Liver (tissue), 8 donors: ENCODE measurements at regions not wholly inside any gene's neighbourhood (a gene's known extent, or its start where the extent isn't known, plus 50 kb on each side); places are given as distances from the start of the nearest gene placed in this dataset.

Experiments used
- DNase-seq: peaks from one replicate; pipeline ENCODE4 v3.0.0-alpha.2; 2017; ENCODE audit warnings: low spot score
- H3K27ac ChIP-seq, 2 donors: one replicate each; pipeline ENCODE4 v1.7.0; 2013; ENCODE audit warnings: inconsistent platforms in 2 of 2, low read length in 2 of 2, control low read depth in 1 of 2, low read depth in 1 of 2, mild to moderate bottlenecking in 1 of 2
- H3K27me3 ChIP-seq, 4 donors: one replicate each; pipeline versions ENCODE4 v1.6.1 to v1.7.0; 2013; ENCODE audit warnings: low read length in 3 of 4, inconsistent platforms in 1 of 4, mild to moderate bottlenecking in 1 of 4, moderate library complexity in 1 of 4; ENCODE audit not compliant: control insufficient read depth in 4 of 4, insufficient read depth in 4 of 4
- H3K36me3 ChIP-seq, 4 donors: one replicate each; pipeline versions ENCODE4 v1.6.1 to v1.7.0; 2013; ENCODE audit warnings: low read length in 3 of 4, mild to moderate bottlenecking in 3 of 4, low read depth in 1 of 4, moderate library complexity in 1 of 4; ENCODE audit not compliant: control insufficient read depth in 4 of 4, insufficient read depth in 3 of 4
- H3K4me1 ChIP-seq, 4 donors: one replicate each; pipeline versions ENCODE4 v1.6.1 to v1.7.0; 2013; ENCODE audit warnings: low read length in 3 of 4, mild to moderate bottlenecking in 3 of 4, moderate library complexity in 1 of 4; ENCODE audit not compliant: control insufficient read depth in 4 of 4, insufficient read depth in 4 of 4
- H3K4me3 ChIP-seq, 3 donors: one replicate each; pipeline versions ENCODE4 v1.6.1 to v1.7.0; 2013; ENCODE audit warnings: low read length in 3 of 3, control low read depth in 1 of 3, low read depth in 1 of 3, mild to moderate bottlenecking in 1 of 3
- H3K9ac ChIP-seq, 2 donors: one replicate each; pipeline ENCODE4 v1.7.0; 2013; ENCODE audit warnings: low read length in 2 of 2, mild to moderate bottlenecking in 2 of 2, moderate library complexity in 2 of 2, control low read depth in 1 of 2, low read depth in 1 of 2
- H3K9me3 ChIP-seq, 4 donors: one replicate each; pipeline versions ENCODE4 v1.6.1 to v1.7.0; 2013; ENCODE audit warnings: low read length in 3 of 4; ENCODE audit not compliant: control insufficient read depth in 4 of 4
- EGR1 ChIP-seq, 2 donors: IDR thresholded peaks; 2 replicates each; pipeline ENCODE4 v1.6.1; 2016 to 2018; ENCODE audit warnings: antibody characterized with exemption in 2 of 2, low read depth in 2 of 2
- FOXA1 ChIP-seq: IDR thresholded peaks from 2 replicates; pipeline ENCODE4 v1.6.1; 2016; ENCODE audit warnings: antibody characterized with exemption
- GABPA ChIP-seq, 2 donors: IDR thresholded peaks in 1 of 2; conservative IDR thresholded peaks in 1 of 2; 2 replicates each; pipeline ENCODE4 v1.6.1; 2016; ENCODE audit warnings: antibody characterized with exemption in 2 of 2, mild to moderate bottlenecking in 1 of 2, moderate library complexity in 1 of 2
- HNF4A ChIP-seq, 2 donors: conservative IDR thresholded peaks; 2 replicates each; pipeline ENCODE4 v1.6.1; 2016; ENCODE audit warnings: antibody characterized with exemption in 2 of 2, mild to moderate bottlenecking in 2 of 2
- HNF4G ChIP-seq: IDR thresholded peaks from 2 replicates; pipeline ENCODE4 v1.6.1; 2016; ENCODE audit warnings: antibody characterized with exemption
- JUND ChIP-seq, 2 donors: IDR thresholded peaks; 2 replicates each; pipeline ENCODE4 v1.6.1; 2016; ENCODE audit warnings: antibody characterized with exemption in 2 of 2
- NR2F2 ChIP-seq: IDR thresholded peaks from 2 replicates; pipeline ENCODE4 v1.6.1; 2016; ENCODE audit warnings: antibody characterized with exemption
- RAD21 ChIP-seq, 2 donors: IDR thresholded peaks; 2 replicates each; pipeline ENCODE4 v1.6.1; 2016; ENCODE audit warnings: antibody characterized with exemption in 2 of 2, mild to moderate bottlenecking in 2 of 2
- RXRA ChIP-seq, 2 donors: IDR thresholded peaks; 2 replicates each; pipeline ENCODE4 v1.6.1; 2017 to 2018; ENCODE audit warnings: antibody characterized with exemption in 2 of 2, mild to moderate bottlenecking in 1 of 2
- SP1 ChIP-seq: IDR thresholded peaks from 2 replicates; pipeline ENCODE4 v1.6.1; 2018; ENCODE audit warnings: antibody characterized with exemption, mild to moderate bottlenecking
- TAF1 ChIP-seq: conservative IDR thresholded peaks from 2 replicates; pipeline ENCODE4 v1.6.1; 2016; ENCODE audit warnings: antibody characterized with exemption, mild to moderate bottlenecking
- WGBS: extraction: QIAGEN DNeasy Blood & Tissue Kit; methylation state at CpG from one replicate; pipeline ENCODE4 v1.1.7; 2013; 5-methylcytosine and 5-hydroxymethylcytosine counted together
- TF ChIP-seq, protein P1 (sequence below): IDR thresholded peaks from 2 replicates; pipeline ENCODE4 v1.6.1; 2016; ENCODE audit warnings: antibody characterized with exemption, mild to moderate bottlenecking
- TF ChIP-seq, protein P2 (sequence below): IDR thresholded peaks from 2 replicates; pipeline ENCODE4 v1.6.1; 2016; ENCODE audit warnings: antibody characterized with exemption
- TF ChIP-seq, protein P3 (sequence below): IDR thresholded peaks from 2 replicates; pipeline ENCODE4 v1.6.1; 2016; ENCODE audit warnings: antibody characterized with exemption
- TF ChIP-seq, protein P4 (sequence below): fragments of 150-350 bp; IDR thresholded peaks from 2 replicates; pipeline ENCODE4 v1.5.1; 2017; ENCODE audit warnings: improper control_type of control experiment, low read depth, low read length; ENCODE audit not compliant: missing input control
- TF ChIP-seq, protein P5 (sequence below): IDR thresholded peaks from 2 replicates; pipeline ENCODE4 v1.6.1; 2016; ENCODE audit warnings: antibody characterized with exemption
- donor health status: healthy.
- donor health status: healthy.
- donor health status: healthy.
- donor health status: healthy.
- donor health status: healthy.

DNA sequence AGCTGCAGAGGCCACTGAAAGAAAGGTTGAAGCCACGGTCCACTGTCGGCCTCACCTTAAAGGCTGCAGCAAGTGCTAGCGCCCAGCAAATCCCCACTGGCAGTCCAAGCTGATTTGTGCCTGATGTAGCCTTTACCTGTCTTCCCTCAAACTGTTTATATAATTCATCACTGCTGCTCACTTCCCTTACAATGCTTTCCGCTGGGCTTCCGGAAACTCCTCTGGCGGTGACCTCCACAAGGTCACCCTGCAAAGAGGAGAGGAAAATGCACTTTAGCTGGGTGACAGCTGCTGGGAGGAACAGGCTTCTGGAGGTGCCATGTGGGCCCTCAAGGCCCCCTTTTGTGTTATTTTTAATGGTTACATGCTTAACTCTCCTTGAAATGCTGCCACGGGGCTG, 126.2 kb downstream of the CMPK2 start:
- 83% methylated on average over 7 of the region's 7 CpGs for WGBS
- no peaks in the 10 kb centered on the region for H3K27me3 ChIP-seq
- no peak for DNase-seq
- no peaks in the 10 kb centered on the region for H3K4me1 ChIP-seq
- TF ChIP-seq RAD21 (IDR thresholded peaks at IDR 0.05) (no peak), TAF1 (no peak), RXRA (IDR thresholded peaks at IDR 0.05) (no peak), HNF4A (conservative IDR thresholded peaks at IDR 0.05) (no peak), FOXA1 (no peak), GABPA (IDR thresholded peaks at IDR 0.05 in 1 of 2, conservative IDR thresholded peaks at IDR 0.05 in 1 of 2) (no peak), HNF4G (no peak), SP1 (no peak), NR2F2 (no peak)
- TF ChIP-seq, protein P1, sequence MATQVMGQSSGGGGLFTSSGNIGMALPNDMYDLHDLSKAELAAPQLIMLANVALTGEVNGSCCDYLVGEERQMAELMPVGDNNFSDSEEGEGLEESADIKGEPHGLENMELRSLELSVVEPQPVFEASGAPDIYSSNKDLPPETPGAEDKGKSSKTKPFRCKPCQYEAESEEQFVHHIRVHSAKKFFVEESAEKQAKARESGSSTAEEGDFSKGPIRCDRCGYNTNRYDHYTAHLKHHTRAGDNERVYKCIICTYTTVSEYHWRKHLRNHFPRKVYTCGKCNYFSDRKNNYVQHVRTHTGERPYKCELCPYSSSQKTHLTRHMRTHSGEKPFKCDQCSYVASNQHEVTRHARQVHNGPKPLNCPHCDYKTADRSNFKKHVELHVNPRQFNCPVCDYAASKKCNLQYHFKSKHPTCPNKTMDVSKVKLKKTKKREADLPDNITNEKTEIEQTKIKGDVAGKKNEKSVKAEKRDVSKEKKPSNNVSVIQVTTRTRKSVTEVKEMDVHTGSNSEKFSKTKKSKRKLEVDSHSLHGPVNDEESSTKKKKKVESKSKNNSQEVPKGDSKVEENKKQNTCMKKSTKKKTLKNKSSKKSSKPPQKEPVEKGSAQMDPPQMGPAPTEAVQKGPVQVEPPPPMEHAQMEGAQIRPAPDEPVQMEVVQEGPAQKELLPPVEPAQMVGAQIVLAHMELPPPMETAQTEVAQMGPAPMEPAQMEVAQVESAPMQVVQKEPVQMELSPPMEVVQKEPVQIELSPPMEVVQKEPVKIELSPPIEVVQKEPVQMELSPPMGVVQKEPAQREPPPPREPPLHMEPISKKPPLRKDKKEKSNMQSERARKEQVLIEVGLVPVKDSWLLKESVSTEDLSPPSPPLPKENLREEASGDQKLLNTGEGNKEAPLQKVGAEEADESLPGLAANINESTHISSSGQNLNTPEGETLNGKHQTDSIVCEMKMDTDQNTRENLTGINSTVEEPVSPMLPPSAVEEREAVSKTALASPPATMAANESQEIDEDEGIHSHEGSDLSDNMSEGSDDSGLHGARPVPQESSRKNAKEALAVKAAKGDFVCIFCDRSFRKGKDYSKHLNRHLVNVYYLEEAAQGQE: no peak
- TF ChIP-seq, protein P2, sequence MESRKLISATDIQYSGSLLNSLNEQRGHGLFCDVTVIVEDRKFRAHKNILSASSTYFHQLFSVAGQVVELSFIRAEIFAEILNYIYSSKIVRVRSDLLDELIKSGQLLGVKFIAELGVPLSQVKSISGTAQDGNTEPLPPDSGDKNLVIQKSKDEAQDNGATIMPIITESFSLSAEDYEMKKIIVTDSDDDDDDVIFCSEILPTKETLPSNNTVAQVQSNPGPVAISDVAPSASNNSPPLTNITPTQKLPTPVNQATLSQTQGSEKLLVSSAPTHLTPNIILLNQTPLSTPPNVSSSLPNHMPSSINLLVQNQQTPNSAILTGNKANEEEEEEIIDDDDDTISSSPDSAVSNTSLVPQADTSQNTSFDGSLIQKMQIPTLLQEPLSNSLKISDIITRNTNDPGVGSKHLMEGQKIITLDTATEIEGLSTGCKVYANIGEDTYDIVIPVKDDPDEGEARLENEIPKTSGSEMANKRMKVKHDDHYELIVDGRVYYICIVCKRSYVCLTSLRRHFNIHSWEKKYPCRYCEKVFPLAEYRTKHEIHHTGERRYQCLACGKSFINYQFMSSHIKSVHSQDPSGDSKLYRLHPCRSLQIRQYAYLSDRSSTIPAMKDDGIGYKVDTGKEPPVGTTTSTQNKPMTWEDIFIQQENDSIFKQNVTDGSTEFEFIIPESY: no peak
- TF ChIP-seq, protein P3, sequence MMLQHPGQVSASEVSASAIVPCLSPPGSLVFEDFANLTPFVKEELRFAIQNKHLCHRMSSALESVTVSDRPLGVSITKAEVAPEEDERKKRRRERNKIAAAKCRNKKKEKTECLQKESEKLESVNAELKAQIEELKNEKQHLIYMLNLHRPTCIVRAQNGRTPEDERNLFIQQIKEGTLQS: no peak
- TF ChIP-seq, protein P4, sequence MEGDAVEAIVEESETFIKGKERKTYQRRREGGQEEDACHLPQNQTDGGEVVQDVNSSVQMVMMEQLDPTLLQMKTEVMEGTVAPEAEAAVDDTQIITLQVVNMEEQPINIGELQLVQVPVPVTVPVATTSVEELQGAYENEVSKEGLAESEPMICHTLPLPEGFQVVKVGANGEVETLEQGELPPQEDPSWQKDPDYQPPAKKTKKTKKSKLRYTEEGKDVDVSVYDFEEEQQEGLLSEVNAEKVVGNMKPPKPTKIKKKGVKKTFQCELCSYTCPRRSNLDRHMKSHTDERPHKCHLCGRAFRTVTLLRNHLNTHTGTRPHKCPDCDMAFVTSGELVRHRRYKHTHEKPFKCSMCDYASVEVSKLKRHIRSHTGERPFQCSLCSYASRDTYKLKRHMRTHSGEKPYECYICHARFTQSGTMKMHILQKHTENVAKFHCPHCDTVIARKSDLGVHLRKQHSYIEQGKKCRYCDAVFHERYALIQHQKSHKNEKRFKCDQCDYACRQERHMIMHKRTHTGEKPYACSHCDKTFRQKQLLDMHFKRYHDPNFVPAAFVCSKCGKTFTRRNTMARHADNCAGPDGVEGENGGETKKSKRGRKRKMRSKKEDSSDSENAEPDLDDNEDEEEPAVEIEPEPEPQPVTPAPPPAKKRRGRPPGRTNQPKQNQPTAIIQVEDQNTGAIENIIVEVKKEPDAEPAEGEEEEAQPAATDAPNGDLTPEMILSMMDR: no peak
- TF ChIP-seq, protein P5, sequence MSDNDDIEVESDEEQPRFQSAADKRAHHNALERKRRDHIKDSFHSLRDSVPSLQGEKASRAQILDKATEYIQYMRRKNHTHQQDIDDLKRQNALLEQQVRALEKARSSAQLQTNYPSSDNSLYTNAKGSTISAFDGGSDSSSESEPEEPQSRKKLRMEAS: no peak
- H3K9me3 ChIP-seq: no peaks in the 10 kb centered on the region
- no peaks in the 10 kb centered on the region for H3K36me3 ChIP-seq
- H3K9ac ChIP-seq: no peak overlapping the region
- H3K27ac ChIP-seq: no peak overlapping the region
- H3K4me3 ChIP-seq: no peak overlapping the region

DNA sequence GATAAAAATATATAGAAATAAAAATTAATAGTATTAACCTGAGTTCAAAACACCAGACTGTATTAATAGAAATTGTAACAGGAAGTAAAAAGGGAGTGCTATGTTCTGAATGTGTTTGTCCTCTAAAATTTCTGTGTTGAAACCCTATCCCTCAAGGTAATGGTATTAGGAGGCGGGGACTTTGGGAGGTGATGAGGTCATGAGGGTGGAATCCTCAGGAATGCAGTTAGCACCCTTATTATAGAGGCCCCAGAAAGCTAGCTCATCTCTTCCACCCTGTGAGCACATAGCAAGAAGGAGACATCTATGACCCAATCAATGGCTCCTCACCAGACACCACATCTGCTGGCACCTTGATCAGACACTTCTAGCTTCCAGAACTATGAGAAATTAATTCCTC, 124.5 kb downstream of the CMPK2 start:
- DNase-seq: no peak
- Histone ChIP-seq H3K36me3 (no peaks in the 10 kb centered on the region), H3K9ac (no peak overlapping the region), H3K9me3 (no peaks in the 10 kb centered on the region), H3K4me1 (no peaks in the 10 kb centered on the region), H3K27ac (no peak overlapping the region), H3K4me3 (no peak overlapping the region), H3K27me3 (no peaks in the 10 kb centered on the region)
- TF ChIP-seq, protein P4: no peak
- TF ChIP-seq HNF4A (conservative IDR thresholded peaks at IDR 0.05): no peak
- TF ChIP-seq JUND (IDR thresholded peaks at IDR 0.05): no peak
- no peak for TF ChIP-seq NR2F2
- TF ChIP-seq, protein P3: no peak
- TF ChIP-seq EGR1 (IDR thresholded peaks at IDR 0.05; ENCODE audit: low read depth in 2 of 2): no peak
- no peak for TF ChIP-seq HNF4G
- no peak for TF ChIP-seq RAD21 (IDR thresholded peaks at IDR 0.05)
- no peak for TF ChIP-seq TAF1
- WGBS: 80% methylated on average over 1 of the region's 1 CpG
